Sigmoid colon (tissue), 6 donors: ENCODE measurements at regions not wholly inside any gene's neighbourhood (a gene's known extent, or its start where the extent isn't known, plus 50 kb on each side); places are given as distances from the start of the nearest gene placed in this dataset.

Experiments used
- DNase-seq: peaks from one replicate; pipeline ENCODE4 v3.0.0-alpha.2; 2019
- H3K27ac ChIP-seq, 4 donors: fragments of 200-600 bp; sonication (generic); one replicate each; pipeline ENCODE4 v1.5.1; 2016 to 2019; ENCODE audit warnings: mild to moderate bottlenecking in 1 of 4
- H3K27me3 ChIP-seq, 3 donors: fragments of 200-600 bp; sonication (generic); one replicate each; pipeline ENCODE4 v1.5.1; 2019; ENCODE audit warnings: mild to moderate bottlenecking in 1 of 3
- H3K36me3 ChIP-seq, 4 donors: fragments of 200-600 bp; sonication (generic); one replicate each; pipeline ENCODE4 v1.5.1; 2016 to 2019
- H3K4me1 ChIP-seq, 4 donors: fragments of 200-600 bp; sonication (generic); one replicate each; pipeline ENCODE4 v1.5.1; 2017 to 2019
- H3K4me3 ChIP-seq, 4 donors: fragments of 200-600 bp; sonication (generic); one replicate each; pipeline ENCODE4 v1.5.1; 2017 to 2019; ENCODE audit warnings: mild to moderate bottlenecking in 2 of 4, moderate library complexity in 1 of 4
- H3K9me3 ChIP-seq, 4 donors: fragments of 200-600 bp in 3 of 4; sonication (generic) in 3 of 4; one replicate each; pipeline versions ENCODE4 v1.5.1 to v1.6.1; 2013 to 2019
- EP300 ChIP-seq, 4 donors: sonication (generic); formaldehyde crosslinking; IDR thresholded peaks; one replicate each; pipeline ENCODE4 v1.6.1; 2017; ENCODE audit warnings: antibody characterized with exemption in 4 of 4
- POLR2A ChIP-seq, 2 donors: fragments of 450-650 bp; IDR thresholded peaks; one replicate each; pipeline ENCODE4 v1.6.1; 2016; ENCODE audit warnings: antibody characterized with exemption in 2 of 2, mild to moderate bottlenecking in 2 of 2, moderate library complexity in 2 of 2
- POLR2AphosphoS5 ChIP-seq, 4 donors: sonication (generic); formaldehyde crosslinking; IDR thresholded peaks; one replicate each; pipeline ENCODE4 v1.6.1; 2017; ENCODE audit warnings: antibody characterized with exemption in 4 of 4
- WGBS, 2 donors: extraction: QIAGEN DNeasy Blood & Tissue Kit; methylation state at CpG; one replicate each; pipeline ENCODE4 v1.1.7; 2013; 5-methylcytosine and 5-hydroxymethylcytosine counted together
- intact Hi-C: fragments of 100-400 bp; cut with DNase I; formaldehyde crosslinking; loops from one replicate; pipeline ENCODE4 v1.15.1; 2023
- TF ChIP-seq, protein P1 (sequence below), 4 experiments: fragments of 450-650 bp in 3 of 4; fragments of 200-600 bp in 1 of 4; IDR thresholded peaks; one replicate each; pipeline ENCODE4 v1.5.1; 2016 to 2019; ENCODE audit warnings: antibody characterized with exemption in 4 of 4, mild to moderate bottlenecking in 3 of 4, moderate library complexity in 2 of 4
- donor health status: healthy with polysubstance abuse.
- donor health status: healthy.

DNA sequence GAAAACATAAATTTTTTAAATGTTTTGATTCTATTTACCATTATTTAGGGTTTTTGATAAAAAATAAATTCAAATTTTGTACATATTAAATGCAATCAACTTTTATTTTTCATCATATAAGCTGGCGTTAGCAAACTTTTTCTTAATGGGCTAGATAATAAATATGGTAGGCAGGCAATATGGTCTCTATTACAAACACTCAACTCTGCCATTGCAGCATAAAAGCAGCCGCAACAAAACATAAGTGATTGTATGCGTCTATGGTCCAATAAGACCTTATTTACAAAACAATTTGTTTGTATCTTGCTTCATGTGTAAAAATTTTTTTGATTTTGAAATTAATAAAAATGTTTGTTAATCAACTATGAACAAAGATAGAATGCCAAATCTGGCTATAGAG lies 116.8 kb upstream of the GLI2 start:
- Histone ChIP-seq H3K4me1 (peaks cover 0 to 12% (median 8%) of the 10 kb centered on the region in 4 donors), H3K4me3 (no peak overlapping the region), H3K27ac (no peak overlapping the region), H3K9me3 (no peaks in the 10 kb centered on the region), H3K36me3 (no peaks in the 10 kb centered on the region), H3K27me3 (no peaks in the 10 kb centered on the region)
- 95 to 97% methylated on average over 3 of the region's 3 CpGs for WGBS, 2 donors
- intact Hi-C loops = no loop called here
- TF ChIP-seq, protein P1, sequence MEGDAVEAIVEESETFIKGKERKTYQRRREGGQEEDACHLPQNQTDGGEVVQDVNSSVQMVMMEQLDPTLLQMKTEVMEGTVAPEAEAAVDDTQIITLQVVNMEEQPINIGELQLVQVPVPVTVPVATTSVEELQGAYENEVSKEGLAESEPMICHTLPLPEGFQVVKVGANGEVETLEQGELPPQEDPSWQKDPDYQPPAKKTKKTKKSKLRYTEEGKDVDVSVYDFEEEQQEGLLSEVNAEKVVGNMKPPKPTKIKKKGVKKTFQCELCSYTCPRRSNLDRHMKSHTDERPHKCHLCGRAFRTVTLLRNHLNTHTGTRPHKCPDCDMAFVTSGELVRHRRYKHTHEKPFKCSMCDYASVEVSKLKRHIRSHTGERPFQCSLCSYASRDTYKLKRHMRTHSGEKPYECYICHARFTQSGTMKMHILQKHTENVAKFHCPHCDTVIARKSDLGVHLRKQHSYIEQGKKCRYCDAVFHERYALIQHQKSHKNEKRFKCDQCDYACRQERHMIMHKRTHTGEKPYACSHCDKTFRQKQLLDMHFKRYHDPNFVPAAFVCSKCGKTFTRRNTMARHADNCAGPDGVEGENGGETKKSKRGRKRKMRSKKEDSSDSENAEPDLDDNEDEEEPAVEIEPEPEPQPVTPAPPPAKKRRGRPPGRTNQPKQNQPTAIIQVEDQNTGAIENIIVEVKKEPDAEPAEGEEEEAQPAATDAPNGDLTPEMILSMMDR (IDR thresholded peaks at IDR 0.05) = no peak
- TF ChIP-seq EP300 (IDR thresholded peaks at IDR 0.05) (no peak), POLR2A (IDR thresholded peaks at IDR 0.05) (no peak), POLR2AphosphoS5 (IDR thresholded peaks at IDR 0.05) (no peak)
- no peak for DNase-seq

DNA sequence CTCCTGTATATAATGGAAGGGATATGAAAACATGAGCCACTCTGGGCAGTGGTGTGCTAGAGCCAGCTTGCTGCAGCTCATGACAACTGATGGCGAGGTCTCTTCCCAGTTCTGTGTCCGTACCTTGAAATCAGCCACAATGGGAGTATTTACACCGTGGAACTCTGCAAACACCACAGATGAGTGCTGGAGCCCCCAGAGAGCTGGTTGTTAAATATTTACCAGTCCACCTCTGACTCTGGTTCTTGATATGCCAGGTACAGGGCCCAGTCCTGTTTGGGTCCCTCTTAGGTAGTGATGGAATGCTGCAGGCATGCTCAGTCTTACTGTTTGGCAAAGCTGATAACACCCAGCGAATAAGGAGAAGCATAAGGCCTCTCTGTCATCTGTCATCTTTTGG lies 116.1 kb upstream of the GLI2 start:
- Histone ChIP-seq H3K9me3 (no peaks in the 10 kb centered on the region), H3K27me3 (no peaks in the 10 kb centered on the region), H3K4me1 (peaks cover 0 to 4% (median 1%) of the 10 kb centered on the region in 4 donors), H3K4me3 (no peak overlapping the region), H3K27ac (no peak overlapping the region), H3K36me3 (no peaks in the 10 kb centered on the region)
- no peak for TF ChIP-seq POLR2A (IDR thresholded peaks at IDR 0.05)
- TF ChIP-seq, protein P1 (IDR thresholded peaks at IDR 0.05) = no peak
- no peak for TF ChIP-seq POLR2AphosphoS5 (IDR thresholded peaks at IDR 0.05)
- TF ChIP-seq EP300 (IDR thresholded peaks at IDR 0.05) = no peak
- no peak for DNase-seq
- intact Hi-C loops = no loop called here
- WGBS, 2 donors = 89 to 91% methylated on average over 4 of the region's 4 CpGs

DNA sequence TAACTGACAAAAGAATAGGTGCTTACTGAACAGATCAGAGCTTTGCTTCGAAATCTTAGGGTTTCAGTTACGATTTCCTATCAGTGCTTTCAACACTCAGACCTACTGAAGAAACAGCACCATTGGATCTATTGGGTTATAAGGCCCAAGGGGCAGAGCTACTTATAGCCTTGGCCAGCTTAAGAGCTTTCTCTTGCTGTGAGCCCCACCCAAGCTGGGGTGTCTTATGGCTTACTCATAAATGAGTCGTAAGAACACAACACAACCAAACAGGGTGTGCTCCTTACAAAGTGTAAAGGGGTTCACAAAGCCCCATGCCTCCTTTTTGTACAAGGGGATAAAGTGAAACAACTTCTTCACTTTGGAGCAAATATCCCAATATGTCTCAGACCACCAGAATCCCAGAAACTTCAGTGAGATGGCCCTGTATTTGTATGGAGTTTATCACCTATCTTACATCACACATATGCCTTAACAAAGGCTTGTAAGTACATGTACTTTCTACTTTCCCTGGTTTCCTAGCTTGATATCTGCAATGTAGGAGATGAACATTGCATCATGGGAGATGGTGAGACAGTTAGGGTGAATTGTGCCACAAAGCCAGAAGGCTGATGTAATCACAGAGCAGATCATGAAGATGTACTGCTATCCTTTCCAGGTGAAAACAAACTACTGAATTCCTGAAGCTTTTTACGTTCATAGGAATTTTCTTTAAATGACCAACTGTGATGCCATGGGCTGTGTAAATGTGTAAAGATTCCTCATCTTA lies 115.5 kb upstream of the GLI2 start:
- Histone ChIP-seq H3K9me3 (no peaks in the 10 kb centered on the region), H3K27ac (no peak overlapping the region), H3K27me3 (no peaks in the 10 kb centered on the region), H3K4me3 (no peak overlapping the region), H3K4me1 (no peaks in the 10 kb centered on the region), H3K36me3 (no peaks in the 10 kb centered on the region)
- DNase-seq = no peak
- intact Hi-C loops = no loop called here
- no peak for TF ChIP-seq POLR2A (IDR thresholded peaks at IDR 0.05)
- TF ChIP-seq POLR2AphosphoS5 (IDR thresholded peaks at IDR 0.05) = no peak
- TF ChIP-seq, protein P1 (IDR thresholded peaks at IDR 0.05) = no peak
- no peak for TF ChIP-seq EP300 (IDR thresholded peaks at IDR 0.05)
- WGBS, 2 donors = 69 to 84% methylated on average over 4 of the region's 4 CpGs

DNA sequence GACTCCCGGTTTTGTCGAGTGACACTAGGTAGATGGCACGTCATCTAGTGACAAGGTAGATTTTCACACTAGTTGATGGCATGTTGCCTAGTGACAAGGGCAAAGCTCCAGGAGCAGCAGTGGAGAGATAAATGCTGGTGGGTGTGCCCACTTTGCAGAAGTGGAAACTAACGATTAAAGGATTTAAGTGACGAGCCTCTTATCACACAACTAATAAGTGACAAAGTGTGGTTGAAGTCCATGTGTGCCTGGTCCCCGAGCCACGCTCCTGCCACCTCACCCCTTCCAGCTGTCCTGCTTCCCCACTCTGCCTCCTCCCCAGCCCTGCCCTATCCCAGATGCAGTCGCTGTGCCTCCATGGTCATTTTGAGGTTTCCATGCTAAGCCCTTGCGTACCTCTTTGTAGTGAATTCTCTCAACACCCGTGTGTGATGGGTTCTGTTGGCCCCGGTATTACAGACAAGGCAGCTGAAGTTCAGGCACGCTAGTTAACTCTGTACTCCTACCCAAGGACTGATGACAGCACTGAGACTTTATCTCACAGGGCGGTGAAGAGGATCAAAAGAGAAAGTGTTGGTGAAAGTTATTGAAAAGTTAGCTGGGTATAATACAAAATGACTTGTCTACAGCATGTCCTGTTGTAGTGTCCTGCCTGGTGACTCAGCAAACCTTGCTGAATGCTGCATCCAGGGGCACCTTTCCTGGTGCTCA lies 113.4 kb upstream of the GLI2 start:
- Histone ChIP-seq H3K36me3 (no peaks in the 10 kb centered on the region), H3K27me3 (no peaks in the 10 kb centered on the region), H3K4me3 (no peak overlapping the region), H3K27ac (no peak overlapping the region), H3K9me3 (no peaks in the 10 kb centered on the region), H3K4me1 (no peaks in the 10 kb centered on the region)
- intact Hi-C loops = no loop called here
- TF ChIP-seq POLR2A (IDR thresholded peaks at IDR 0.05) = no peak
- TF ChIP-seq, protein P1 (IDR thresholded peaks at IDR 0.05) = no peak
- no peak for TF ChIP-seq EP300 (IDR thresholded peaks at IDR 0.05)
- TF ChIP-seq POLR2AphosphoS5 (IDR thresholded peaks at IDR 0.05) = no peak
- DNase-seq = peak; percentile 22
- 91 to 95% methylated on average over 13 of the region's 13 CpGs for WGBS, 2 donors
